ENCODE measurements at regions not wholly inside any gene's neighbourhood (a gene's known extent, or its start where the extent isn't known, plus 50 kb on each side); places are given as distances from the start of the nearest gene placed in this dataset.

DNA sequence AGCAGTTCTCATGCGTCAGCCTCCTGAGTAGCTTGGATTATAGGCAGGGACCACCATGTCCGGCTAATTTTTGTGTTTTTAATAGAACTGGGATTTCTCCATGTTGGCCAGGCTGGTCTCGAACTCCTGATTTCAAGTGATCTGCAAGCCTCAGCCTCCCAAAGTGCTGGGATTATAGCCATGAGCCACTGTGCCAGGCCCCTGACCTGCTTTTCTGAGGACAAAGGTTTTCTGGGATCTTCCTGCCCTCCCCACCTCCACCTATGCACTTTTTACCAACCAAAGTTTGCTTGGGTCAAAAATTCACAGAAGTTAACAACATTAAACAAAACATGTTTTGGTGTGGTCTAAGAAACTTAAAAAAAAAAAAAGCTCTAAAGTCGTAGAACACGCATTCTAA lies 259.9 kb downstream of the HAUS1 start:
- H4K20me1 ChIP-seq (ENCODE audit: control insufficient read depth, insufficient read depth, low read length, poor library complexity, severe bottlenecking), result no peaks in the 10 kb centered on the region
- H3K27ac ChIP-seq (ENCODE audit: low read length in 2 of 2), result no peak overlapping the region
- no peak for DNase-seq
- H3K4me1 Mint-ChIP-seq, result no peaks in the 10 kb centered on the region
- intact Hi-C loops (cut with micrococcal nuclease), result no loop called here
- no peaks in the 10 kb centered on the region for H3K36me3 ChIP-seq (replicated peaks in 1 of 2; ENCODE audit: control extremely low read depth in 1 of 2, control insufficient read depth in 1 of 2, extremely low read depth in 1 of 2, insufficient read depth in 2 of 2, low read length in 1 of 2)
- H3K4me3 ChIP-seq (ENCODE audit: control extremely low read depth in 1 of 5, extremely low read depth in 1 of 5, insufficient read depth in 1 of 5, low read depth in 2 of 5, low read length in 4 of 5), result no peak overlapping the region
- H3K27ac Mint-ChIP-seq, result no peak overlapping the region
- no peaks in the 10 kb centered on the region for H3K4me1 ChIP-seq (ENCODE audit: control insufficient read depth in 2 of 2, insufficient read depth in 2 of 2, low read length in 2 of 2)
- H2AFZ ChIP-seq (ENCODE audit: insufficient read depth, low read depth, low read length, poor library complexity, severe bottlenecking), result no peak overlapping the region
- peaks cover 0 to 15% (median 3%) of the 10 kb centered on the region in 3 donors for H3K9me3 ChIP-seq (ENCODE audit: control extremely low read depth in 1 of 3, control insufficient read depth in 2 of 3, insufficient read depth in 1 of 3, low read length in 2 of 3)
- ChIA-PET POLR2A (no interaction called here), CTCF (no interaction called here)
- no peak overlapping the region for H3K4me2 ChIP-seq (replicated peaks; ENCODE audit: low read depth, low read length, poor library complexity, severe bottlenecking)
- no peak overlapping the region for H3K9ac ChIP-seq (ENCODE audit: low read length)
- H3K9me3 Mint-ChIP-seq (ENCODE audit: insufficient read depth), result peaks cover 7% of the 10 kb centered on the region
- WGBS (ENCODE audit: insufficient coverage), result 94% methylated on average over 4 of the region's 5 CpGs
- peaks cover 3% of the 10 kb centered on the region for H3K27me3 Mint-ChIP-seq
- ATAC-seq (ENCODE audit: low read depth), result no peak
- no peaks in the 10 kb centered on the region for H3K79me2 ChIP-seq (ENCODE audit: control insufficient read depth, insufficient read depth, low read length)
- no peak for TF ChIP-seq EZH2 (IDR thresholded peaks at IDR 0.05; ENCODE audit: borderline replicate concordance, insufficient read depth, low read depth, low read length, poor library complexity, severe bottlenecking)
- TF ChIP-seq, protein P1, sequence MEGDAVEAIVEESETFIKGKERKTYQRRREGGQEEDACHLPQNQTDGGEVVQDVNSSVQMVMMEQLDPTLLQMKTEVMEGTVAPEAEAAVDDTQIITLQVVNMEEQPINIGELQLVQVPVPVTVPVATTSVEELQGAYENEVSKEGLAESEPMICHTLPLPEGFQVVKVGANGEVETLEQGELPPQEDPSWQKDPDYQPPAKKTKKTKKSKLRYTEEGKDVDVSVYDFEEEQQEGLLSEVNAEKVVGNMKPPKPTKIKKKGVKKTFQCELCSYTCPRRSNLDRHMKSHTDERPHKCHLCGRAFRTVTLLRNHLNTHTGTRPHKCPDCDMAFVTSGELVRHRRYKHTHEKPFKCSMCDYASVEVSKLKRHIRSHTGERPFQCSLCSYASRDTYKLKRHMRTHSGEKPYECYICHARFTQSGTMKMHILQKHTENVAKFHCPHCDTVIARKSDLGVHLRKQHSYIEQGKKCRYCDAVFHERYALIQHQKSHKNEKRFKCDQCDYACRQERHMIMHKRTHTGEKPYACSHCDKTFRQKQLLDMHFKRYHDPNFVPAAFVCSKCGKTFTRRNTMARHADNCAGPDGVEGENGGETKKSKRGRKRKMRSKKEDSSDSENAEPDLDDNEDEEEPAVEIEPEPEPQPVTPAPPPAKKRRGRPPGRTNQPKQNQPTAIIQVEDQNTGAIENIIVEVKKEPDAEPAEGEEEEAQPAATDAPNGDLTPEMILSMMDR (IDR thresholded peaks at IDR 0.05), result no peak
- H3K27me3 ChIP-seq (replicated peaks in 1 of 4; ENCODE audit: control extremely low read depth in 1 of 4, control insufficient read depth in 3 of 4, insufficient read depth in 4 of 4, low read length in 3 of 4), result no peaks in the 10 kb centered on the region
- no peak overlapping the region for H3K4me3 Mint-ChIP-seq

DNA sequence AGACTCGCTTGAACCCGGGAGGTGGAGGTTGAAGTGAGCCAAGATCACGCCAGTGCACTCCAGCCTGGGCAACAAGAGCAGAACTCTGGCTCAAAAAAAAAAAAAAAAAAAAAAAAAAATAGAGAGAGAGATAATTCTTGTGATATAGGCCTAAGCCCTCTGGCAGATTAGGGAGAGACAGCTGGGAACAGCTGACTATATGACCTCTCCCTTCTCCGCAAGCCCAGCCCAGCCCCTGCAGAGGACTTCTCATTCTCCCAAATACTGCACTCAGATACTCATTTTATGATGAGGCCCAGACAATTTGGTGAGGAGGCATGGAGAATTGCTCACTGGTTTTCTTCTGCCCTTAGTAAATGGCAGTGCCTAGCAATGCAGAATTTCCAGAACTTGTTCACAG lies 262.0 kb downstream of the HAUS1 start:
- Histone ChIP-seq H2AFZ (ENCODE audit: insufficient read depth, low read depth, low read length, poor library complexity, severe bottlenecking) (no peak overlapping the region), H4K20me1 (ENCODE audit: control insufficient read depth, insufficient read depth, low read length, poor library complexity, severe bottlenecking) (no peaks in the 10 kb centered on the region), H3K27me3 (replicated peaks in 1 of 4; ENCODE audit: control extremely low read depth in 1 of 4, control insufficient read depth in 3 of 4, insufficient read depth in 4 of 4, low read length in 3 of 4) (no peaks in the 10 kb centered on the region), H3K79me2 (ENCODE audit: control insufficient read depth, insufficient read depth, low read length) (no peaks in the 10 kb centered on the region), H3K9me3 (ENCODE audit: control extremely low read depth in 1 of 3, control insufficient read depth in 2 of 3, insufficient read depth in 1 of 3, low read length in 2 of 3) (peaks cover 0 to 4% (median 0%) of the 10 kb centered on the region in 3 donors), H3K36me3 (replicated peaks in 1 of 2; ENCODE audit: control extremely low read depth in 1 of 2, control insufficient read depth in 1 of 2, extremely low read depth in 1 of 2, insufficient read depth in 2 of 2, low read length in 1 of 2) (no peaks in the 10 kb centered on the region), H3K4me1 (ENCODE audit: control insufficient read depth in 2 of 2, insufficient read depth in 2 of 2, low read length in 2 of 2) (no peaks in the 10 kb centered on the region), H3K9ac (ENCODE audit: low read length) (no peak overlapping the region), H3K4me3 (ENCODE audit: control extremely low read depth in 1 of 5, extremely low read depth in 1 of 5, insufficient read depth in 1 of 5, low read depth in 2 of 5, low read length in 4 of 5) (no peak overlapping the region), H3K27ac (ENCODE audit: low read length in 2 of 2) (no peak overlapping the region), H3K4me2 (replicated peaks; ENCODE audit: low read depth, low read length, poor library complexity, severe bottlenecking) (no peak overlapping the region)
- 100% methylated on average over 4 of the region's 4 CpGs for WGBS (ENCODE audit: insufficient coverage)
- Mint-ChIP-seq H3K4me1 (no peaks in the 10 kb centered on the region), H3K9me3 (ENCODE audit: insufficient read depth) (peaks cover 5% of the 10 kb centered on the region), H3K27me3 (peaks cover 4% of the 10 kb centered on the region), H3K27ac (no peak overlapping the region), H3K4me3 (no peak overlapping the region)
- intact Hi-C loops (cut with micrococcal nuclease), result no loop called here
- ATAC-seq (ENCODE audit: low read depth) (no peak), DNase-seq (no peak)
- CTCF ChIA-PET, result no interaction called here
- TF ChIP-seq EZH2 (IDR thresholded peaks at IDR 0.05; ENCODE audit: borderline replicate concordance, insufficient read depth, low read depth, low read length, poor library complexity, severe bottlenecking), result no peak
- TF ChIP-seq, protein P1 (IDR thresholded peaks at IDR 0.05), result no peak
- POLR2A ChIA-PET, result no interaction called here

All from B cell (primary cell).